NAMALWA (cell line): ENCODE measurements at regions not wholly inside any gene's neighbourhood (a gene's known extent, or its start where the extent isn't known, plus 50 kb on each side); places are given as distances from the start of the nearest gene placed in this dataset.

Source experiments
- DNase-seq: peaks from one replicate; pipeline ENCODE4 v3.0.0-alpha.2; 2015; ENCODE audit warnings: low spot score

DNA sequence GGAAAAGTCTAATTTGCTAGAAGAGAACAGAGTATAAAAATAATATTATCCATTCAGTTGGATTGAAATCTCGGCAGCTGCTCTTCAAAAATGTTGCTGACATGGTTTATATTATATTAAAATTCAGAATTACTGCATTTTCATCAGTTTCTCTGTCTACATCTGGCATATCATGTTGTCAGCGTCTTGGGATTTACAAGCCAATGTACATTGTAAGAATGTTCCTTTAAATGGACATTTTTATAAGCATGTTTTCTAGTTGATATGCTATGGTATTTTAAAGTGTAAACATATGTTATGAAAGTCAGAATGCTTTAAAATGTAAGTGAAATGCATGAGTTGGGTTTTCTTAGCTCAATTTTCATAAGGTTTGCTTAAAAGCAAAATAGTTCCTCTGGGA is 528.1 kb upstream of the CDH8 start:
- DNase-seq: no peak

DNA sequence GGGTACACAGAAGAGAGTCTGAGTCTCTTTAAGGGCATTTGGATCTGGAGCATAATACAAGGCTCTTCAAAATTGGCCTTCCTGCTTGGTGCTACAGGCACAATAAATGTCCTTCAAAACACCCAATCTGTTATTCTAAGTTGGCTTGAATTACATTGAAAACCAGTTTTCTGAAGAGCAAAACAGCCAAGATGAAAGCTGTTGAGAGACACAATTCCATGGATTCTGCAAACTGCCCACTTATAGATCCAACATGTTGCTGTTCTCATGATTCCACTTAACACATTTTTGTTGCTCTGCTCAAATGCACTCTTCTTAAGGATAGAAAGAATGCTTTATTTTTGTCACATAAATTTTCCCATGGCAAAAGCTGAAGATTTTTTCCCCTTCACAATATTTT is 525.9 kb upstream of the CDH8 start:
- DNase-seq: no peak

- no peak for DNase-seq
Measured at GRCh38 chr16:62549875-62550274, 513.6 kb upstream of the CDH8 start.

DNA sequence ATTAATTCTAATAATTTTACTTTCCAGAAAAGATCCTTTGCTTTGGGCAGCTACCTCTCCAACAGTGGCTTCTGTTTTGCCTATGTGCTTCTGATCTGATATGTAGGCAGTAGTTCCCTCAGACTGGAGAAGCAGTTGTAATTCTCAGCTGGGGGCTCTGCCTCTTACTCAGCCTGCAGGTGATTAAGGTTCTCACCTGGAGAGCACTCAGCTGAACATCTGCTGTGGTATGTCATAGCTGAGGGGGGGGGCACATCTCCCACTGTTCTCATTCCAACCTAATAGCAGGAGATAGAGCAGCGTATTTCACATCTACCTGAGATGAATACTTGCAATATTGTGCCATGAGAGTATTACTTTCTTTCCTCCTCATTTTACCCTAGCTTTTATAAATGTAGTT is 511.9 kb upstream of the CDH8 start:
- no peak for DNase-seq

GRCh38 chr16:62546701-62547100 is 510.5 kb upstream of the CDH8 start:
- DNase-seq: no peak

GRCh38 chr16:62545039-62545438 is 508.8 kb upstream of the CDH8 start:
- no peak for DNase-seq

- DNase-seq: no peak
Measured at GRCh38 chr16:62543516-62543915, 507.3 kb upstream of the CDH8 start.

DNA sequence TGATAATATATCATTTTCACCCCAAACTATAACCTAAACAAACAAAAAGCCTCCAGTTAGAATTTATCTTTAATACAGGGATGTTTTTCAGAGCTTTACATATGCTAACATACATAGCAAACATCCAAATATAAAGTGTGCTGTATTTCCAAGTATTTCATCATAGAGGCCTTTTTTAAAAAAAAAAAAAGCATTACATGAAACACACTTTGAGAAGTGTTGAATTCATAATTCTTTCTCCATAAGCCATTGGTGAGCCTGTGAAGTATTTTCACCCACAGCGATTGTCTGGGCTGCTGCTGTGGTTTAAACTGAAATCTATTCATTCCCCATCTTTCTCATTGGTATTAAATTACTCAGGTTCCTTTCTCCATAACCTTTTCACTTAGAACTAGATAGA is 503.4 kb upstream of the CDH8 start:
- no peak for DNase-seq

GRCh38 chr16:62530426-62530825 is 494.2 kb upstream of the CDH8 start:
- no peak for DNase-seq

DNA sequence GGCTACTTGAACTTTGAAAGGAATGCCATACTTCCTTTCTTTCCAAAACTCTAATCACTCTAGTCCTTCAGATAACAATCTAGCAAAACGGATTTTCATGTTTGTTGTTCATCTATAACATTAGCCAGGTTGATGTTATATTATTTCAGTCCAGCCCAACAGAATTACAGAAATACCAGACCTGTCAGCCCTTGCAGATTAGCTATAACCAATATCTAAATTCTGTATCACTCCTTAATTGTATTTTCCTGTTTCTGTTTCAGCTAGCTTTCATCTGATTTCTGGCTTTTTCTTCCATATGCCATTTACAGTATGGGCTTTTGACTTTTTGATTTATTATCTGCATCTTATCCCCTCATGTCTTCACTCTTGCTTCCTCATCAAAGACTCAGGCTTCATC is 479.8 kb upstream of the CDH8 start:
- no peak for DNase-seq

- DNase-seq: no peak
Measured at GRCh38 chr16:62503073-62503472, 466.8 kb upstream of the CDH8 start.

- no peak for DNase-seq
Measured at GRCh38 chr16:62478903-62479458, 442.7 kb upstream of the CDH8 start.

DNA sequence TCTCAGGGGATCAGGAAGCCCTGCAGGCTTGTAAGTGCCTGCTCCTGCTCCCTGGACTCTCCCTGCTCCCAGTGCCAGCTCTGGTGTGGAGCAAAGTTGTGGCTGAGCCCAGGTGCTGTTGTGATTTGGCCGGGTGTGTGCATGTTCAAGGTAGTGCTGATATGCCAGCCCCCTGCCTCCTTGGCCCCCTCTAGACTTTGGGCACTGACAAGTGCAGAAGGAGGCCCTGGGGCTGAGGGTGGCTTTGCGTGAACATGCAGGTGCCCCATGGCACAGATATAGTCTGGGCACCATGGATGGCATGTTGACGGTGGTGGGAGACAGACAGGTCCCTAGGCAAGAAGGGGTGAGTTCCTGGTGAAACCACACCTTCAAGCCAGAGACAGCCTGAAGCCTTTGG is 441.6 kb upstream of the CDH8 start:
- DNase-seq: no peak

DNA sequence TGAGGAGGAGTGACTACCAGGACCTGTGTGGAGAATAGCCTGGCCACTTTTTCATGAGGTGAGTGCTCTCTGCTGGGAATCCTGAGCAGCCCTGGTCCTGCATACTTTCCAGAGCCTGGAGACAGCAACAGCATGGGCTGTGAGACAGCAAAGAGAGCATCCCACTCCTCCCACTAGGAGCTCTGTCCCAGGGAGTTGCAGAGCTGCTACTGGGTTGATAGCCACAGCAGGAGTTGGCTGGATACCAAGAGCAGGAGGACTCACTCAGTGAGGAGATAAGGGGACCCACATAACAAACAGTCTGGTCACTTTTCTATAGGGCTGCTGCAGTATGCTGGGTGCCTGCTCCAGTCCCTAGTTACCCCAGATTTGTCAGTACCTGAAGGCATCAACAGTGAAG is 439.3 kb upstream of the CDH8 start:
- DNase-seq: no peak

DNA sequence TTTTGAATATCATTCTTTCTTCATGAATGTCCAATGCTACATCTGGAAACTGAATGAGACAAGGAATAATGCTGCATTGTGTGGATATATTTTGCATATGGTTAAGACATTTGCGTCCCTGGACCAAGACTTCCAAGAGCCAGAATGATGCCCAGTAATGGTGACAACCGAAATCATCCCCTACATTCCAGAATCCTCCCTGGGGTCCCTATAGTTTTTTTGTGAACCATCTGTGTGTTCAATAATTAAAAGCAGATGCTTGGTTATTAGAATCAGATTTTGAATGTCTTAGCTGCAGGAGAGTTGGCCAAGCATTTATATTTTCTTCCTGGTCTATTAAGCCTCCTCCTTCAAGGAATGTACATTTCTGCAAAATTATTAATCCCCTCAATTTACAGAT is 426.7 kb upstream of the CDH8 start:
- DNase-seq: no peak

DNA sequence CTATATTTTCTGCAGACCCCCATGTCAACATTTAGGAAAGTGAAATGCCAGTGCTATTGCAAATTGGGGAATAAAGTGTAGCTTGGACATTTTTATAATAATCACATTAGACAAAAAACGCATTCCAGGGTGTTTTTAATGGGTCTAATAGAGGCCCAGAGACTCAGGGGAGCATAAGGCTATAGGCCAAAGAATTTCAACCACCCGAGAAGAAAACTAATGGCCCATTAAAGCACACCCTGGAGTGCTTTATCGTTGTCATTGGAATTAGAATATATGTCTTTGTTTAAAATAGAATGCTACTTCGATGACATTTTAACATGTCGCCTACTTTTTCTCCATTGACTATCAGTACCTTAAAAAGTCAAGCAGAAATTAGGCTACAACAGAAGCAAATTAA is 414.1 kb upstream of the CDH8 start:
- DNase-seq: no peak

GRCh38 chr16:62445909-62446308 is 409.7 kb upstream of the CDH8 start:
- DNase-seq: no peak

GRCh38 chr16:62424206-62424605 is 388.0 kb upstream of the CDH8 start:
- DNase-seq: no peak

- no peak for DNase-seq
Measured at GRCh38 chr16:62408760-62409159, 372.5 kb upstream of the CDH8 start.

DNA sequence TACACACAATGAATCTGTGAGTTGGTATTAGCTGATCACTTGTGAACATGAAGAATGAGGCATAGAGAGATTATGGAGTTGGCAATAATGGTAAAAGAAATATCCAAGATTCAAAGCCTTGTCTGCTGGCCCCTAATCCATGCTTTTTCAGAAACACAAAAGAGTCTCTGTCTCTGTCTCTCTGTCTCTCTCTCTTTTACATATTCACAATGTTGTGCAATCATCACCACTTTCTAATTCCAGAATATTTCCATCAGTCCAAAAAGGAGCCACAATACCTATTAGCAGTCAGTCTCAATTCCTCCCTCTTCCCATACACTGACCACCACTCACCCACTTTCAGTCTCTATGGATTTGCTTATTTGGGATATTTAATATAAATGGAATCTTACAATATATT is 370.1 kb upstream of the CDH8 start:
- DNase-seq: no peak

- DNase-seq: no peak
Measured at GRCh38 chr16:62404842-62405611, 368.8 kb upstream of the CDH8 start.

- DNase-seq: no peak
Measured at GRCh38 chr16:62392698-62393097, 356.5 kb upstream of the CDH8 start.

GRCh38 chr16:62391940-62392339 is 355.7 kb upstream of the CDH8 start:
- DNase-seq: no peak

- no peak for DNase-seq
Measured at GRCh38 chr16:62391134-62391533, 354.9 kb upstream of the CDH8 start.
